ENCODE measurements at regions not wholly inside any gene's neighbourhood (a gene's known extent, or its start where the extent isn't known, plus 50 kb on each side); places are given as distances from the start of the nearest gene placed in this dataset.

GRCh38 chr22:48536541-48537342 lies 1290.9 kb downstream of the BRD1 start:
- DNase-seq (ENCODE audit: low read depth) = no peak

GRCh38 chr22:48535868-48536540 lies 1291.7 kb downstream of the BRD1 start:
- DNase-seq (ENCODE audit: low read depth) = no peak

GRCh38 chr22:48534395-48534958 lies 1293.2 kb downstream of the BRD1 start:
- no peak for DNase-seq (ENCODE audit: low read depth)

- DNase-seq (ENCODE audit: low read depth) = no peak
Measured at GRCh38 chr22:48532986-48533385, 1294.7 kb downstream of the BRD1 start.

GRCh38 chr22:48531761-48532435 lies 1295.8 kb downstream of the BRD1 start:
- DNase-seq (ENCODE audit: low read depth) = no peak

GRCh38 chr22:48531108-48531507 lies 1296.6 kb downstream of the BRD1 start:
- no peak for DNase-seq (ENCODE audit: low read depth)

GRCh38 chr22:48530666-48531065 lies 1297.0 kb downstream of the BRD1 start:
- DNase-seq (ENCODE audit: low read depth) = no peak

GRCh38 chr22:48528221-48528915 lies 1299.3 kb downstream of the BRD1 start:
- DNase-seq (ENCODE audit: low read depth) = no peak

GRCh38 chr22:48523761-48524160 lies 1303.9 kb downstream of the BRD1 start:
- no peak for DNase-seq (ENCODE audit: low read depth)

- no peak for DNase-seq (ENCODE audit: low read depth)
Measured at GRCh38 chr22:48523091-48523490, 1304.6 kb downstream of the BRD1 start.

GRCh38 chr22:48522271-48522670 lies 1305.4 kb downstream of the BRD1 start:
- DNase-seq (ENCODE audit: low read depth) = no peak

GRCh38 chr22:48520884-48521588 lies 1306.6 kb downstream of the BRD1 start:
- no peak for DNase-seq (ENCODE audit: low read depth)

- no peak for DNase-seq (ENCODE audit: low read depth)
Measured at GRCh38 chr22:48520207-48520606, 1307.5 kb downstream of the BRD1 start.

GRCh38 chr22:48517039-48518030 lies 1310.3 kb downstream of the BRD1 start:
- DNase-seq (ENCODE audit: low read depth) = no peak

- DNase-seq (ENCODE audit: low read depth) = no peak
Measured at GRCh38 chr22:48516571-48516970, 1311.1 kb downstream of the BRD1 start.

GRCh38 chr22:48515571-48516200 lies 1312.0 kb downstream of the BRD1 start:
- DNase-seq (ENCODE audit: low read depth) = no peak

GRCh38 chr22:48513929-48514328 lies 1313.7 kb downstream of the BRD1 start:
- no peak for DNase-seq (ENCODE audit: low read depth)

- DNase-seq (ENCODE audit: low read depth) = no peak
Measured at GRCh38 chr22:48513446-48513845, 1314.2 kb downstream of the BRD1 start.

- no peak for DNase-seq (ENCODE audit: low read depth)
Measured at GRCh38 chr22:48511781-48512327, 1315.8 kb downstream of the BRD1 start.

Data from activated T-helper 1 cell treated with Interleukin-2 at 50 U/mL for 16 hours (primary cell).